ENCODE measurements at regions not wholly inside any gene's neighbourhood (a gene's known extent, or its start where the extent isn't known, plus 50 kb on each side); places are given as distances from the start of the nearest gene placed in this dataset.

DNA sequence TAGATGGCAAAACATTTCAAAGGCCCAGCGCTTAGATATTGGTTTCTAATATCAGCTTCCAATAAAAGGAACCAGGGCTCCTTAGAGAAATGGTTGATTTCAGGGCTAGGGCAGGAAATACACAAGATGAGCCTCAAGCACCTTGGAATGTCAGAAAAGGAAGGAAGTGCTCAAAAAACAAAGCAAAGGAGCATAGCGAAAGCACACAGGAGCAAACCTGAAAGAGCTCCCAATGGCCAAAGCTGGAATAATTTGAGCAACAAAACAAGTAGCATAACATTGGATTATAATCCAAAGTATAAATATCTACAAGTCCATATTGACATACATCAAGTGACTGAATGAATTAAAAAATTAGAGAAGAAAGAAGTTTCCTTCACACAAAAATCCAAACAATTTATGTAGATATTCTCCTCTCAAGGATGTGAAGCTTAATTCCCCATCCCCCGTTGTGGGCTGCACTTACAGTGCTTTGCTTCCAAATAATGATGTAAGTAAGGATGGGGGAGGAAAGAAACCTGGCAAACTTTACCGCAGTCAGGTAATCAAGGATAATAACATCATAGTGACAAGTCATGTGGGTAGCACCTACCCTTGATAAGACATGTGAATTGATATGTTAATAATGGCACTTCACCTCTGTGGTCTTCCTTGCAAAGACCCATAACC lies 132.9 kb upstream of the DST start:
- TF ChIP-seq, protein P1, sequence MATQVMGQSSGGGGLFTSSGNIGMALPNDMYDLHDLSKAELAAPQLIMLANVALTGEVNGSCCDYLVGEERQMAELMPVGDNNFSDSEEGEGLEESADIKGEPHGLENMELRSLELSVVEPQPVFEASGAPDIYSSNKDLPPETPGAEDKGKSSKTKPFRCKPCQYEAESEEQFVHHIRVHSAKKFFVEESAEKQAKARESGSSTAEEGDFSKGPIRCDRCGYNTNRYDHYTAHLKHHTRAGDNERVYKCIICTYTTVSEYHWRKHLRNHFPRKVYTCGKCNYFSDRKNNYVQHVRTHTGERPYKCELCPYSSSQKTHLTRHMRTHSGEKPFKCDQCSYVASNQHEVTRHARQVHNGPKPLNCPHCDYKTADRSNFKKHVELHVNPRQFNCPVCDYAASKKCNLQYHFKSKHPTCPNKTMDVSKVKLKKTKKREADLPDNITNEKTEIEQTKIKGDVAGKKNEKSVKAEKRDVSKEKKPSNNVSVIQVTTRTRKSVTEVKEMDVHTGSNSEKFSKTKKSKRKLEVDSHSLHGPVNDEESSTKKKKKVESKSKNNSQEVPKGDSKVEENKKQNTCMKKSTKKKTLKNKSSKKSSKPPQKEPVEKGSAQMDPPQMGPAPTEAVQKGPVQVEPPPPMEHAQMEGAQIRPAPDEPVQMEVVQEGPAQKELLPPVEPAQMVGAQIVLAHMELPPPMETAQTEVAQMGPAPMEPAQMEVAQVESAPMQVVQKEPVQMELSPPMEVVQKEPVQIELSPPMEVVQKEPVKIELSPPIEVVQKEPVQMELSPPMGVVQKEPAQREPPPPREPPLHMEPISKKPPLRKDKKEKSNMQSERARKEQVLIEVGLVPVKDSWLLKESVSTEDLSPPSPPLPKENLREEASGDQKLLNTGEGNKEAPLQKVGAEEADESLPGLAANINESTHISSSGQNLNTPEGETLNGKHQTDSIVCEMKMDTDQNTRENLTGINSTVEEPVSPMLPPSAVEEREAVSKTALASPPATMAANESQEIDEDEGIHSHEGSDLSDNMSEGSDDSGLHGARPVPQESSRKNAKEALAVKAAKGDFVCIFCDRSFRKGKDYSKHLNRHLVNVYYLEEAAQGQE (IDR thresholded peaks at IDR 0.05), result no peak
- TF ChIP-seq GATA3 (IDR thresholded peaks at IDR 0.05; ENCODE audit: borderline replicate concordance) (no peak), CHD2 (IDR thresholded peaks at IDR 0.05; ENCODE audit: low read length, partially characterized antibody) (no peak), RCOR1 (IDR thresholded peaks at IDR 0.05; ENCODE audit: low read depth, low read length) (no peak), POLR2A (IDR thresholded peaks at IDR 0.05; ENCODE audit: low read length) (no peak), EP300 (IDR thresholded peaks at IDR 0.05) (no peak), CEBPB (IDR thresholded peaks at IDR 0.05) (no peak), KDM1A (IDR thresholded peaks at IDR 0.05; ENCODE audit: low read depth) (no peak)
- TF ChIP-seq, protein P2, sequence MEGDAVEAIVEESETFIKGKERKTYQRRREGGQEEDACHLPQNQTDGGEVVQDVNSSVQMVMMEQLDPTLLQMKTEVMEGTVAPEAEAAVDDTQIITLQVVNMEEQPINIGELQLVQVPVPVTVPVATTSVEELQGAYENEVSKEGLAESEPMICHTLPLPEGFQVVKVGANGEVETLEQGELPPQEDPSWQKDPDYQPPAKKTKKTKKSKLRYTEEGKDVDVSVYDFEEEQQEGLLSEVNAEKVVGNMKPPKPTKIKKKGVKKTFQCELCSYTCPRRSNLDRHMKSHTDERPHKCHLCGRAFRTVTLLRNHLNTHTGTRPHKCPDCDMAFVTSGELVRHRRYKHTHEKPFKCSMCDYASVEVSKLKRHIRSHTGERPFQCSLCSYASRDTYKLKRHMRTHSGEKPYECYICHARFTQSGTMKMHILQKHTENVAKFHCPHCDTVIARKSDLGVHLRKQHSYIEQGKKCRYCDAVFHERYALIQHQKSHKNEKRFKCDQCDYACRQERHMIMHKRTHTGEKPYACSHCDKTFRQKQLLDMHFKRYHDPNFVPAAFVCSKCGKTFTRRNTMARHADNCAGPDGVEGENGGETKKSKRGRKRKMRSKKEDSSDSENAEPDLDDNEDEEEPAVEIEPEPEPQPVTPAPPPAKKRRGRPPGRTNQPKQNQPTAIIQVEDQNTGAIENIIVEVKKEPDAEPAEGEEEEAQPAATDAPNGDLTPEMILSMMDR (IDR thresholded peaks at IDR 0.05), result no peak
- TF ChIP-seq, protein P3, sequence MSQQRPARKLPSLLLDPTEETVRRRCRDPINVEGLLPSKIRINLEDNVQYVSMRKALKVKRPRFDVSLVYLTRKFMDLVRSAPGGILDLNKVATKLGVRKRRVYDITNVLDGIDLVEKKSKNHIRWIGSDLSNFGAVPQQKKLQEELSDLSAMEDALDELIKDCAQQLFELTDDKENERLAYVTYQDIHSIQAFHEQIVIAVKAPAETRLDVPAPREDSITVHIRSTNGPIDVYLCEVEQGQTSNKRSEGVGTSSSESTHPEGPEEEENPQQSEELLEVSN (IDR thresholded peaks at IDR 0.05; ENCODE audit: borderline replicate concordance, low read depth), result no peak
